Vagina (tissue), 2 donors: ENCODE measurements at regions not wholly inside any gene's neighbourhood (a gene's known extent, or its start where the extent isn't known, plus 50 kb on each side); places are given as distances from the start of the nearest gene placed in this dataset.

Experiments used
- DNase-seq, 2 donors: peaks; one replicate each; pipeline ENCODE4 v3.0.0-alpha.2; 2017; ENCODE audit errors: extremely low spot score in 2 of 2
- H3K27ac ChIP-seq: fragments of 200-600 bp; sonication (generic); one replicate; pipeline ENCODE4 v1.5.1; 2019
- H3K27me3 ChIP-seq: fragments of 200-600 bp; sonication (generic); one replicate; pipeline ENCODE4 v1.5.1; 2019
- H3K36me3 ChIP-seq, 2 donors: fragments of 200-600 bp; sonication (generic); one replicate each; pipeline ENCODE4 v1.5.1; 2017 to 2019
- H3K4me1 ChIP-seq: fragments of 200-600 bp; sonication (generic); one replicate; pipeline ENCODE4 v1.5.1; 2019
- H3K4me3 ChIP-seq, 2 donors: fragments of 200-600 bp; sonication (generic); 1 replicate in 1 of 2; 2 replicates in 1 of 2; pipeline ENCODE4 v1.5.1; 2016 to 2019
- H3K9me3 ChIP-seq: fragments of 200-600 bp; sonication (generic); one replicate; pipeline ENCODE4 v1.5.1; 2019
- POLR2A ChIP-seq, 2 donors: fragments of 450-650 bp; IDR thresholded peaks; one replicate each; pipeline ENCODE4 v1.6.1; 2017; ENCODE audit warnings: antibody characterized with exemption in 2 of 2, mild to moderate bottlenecking in 2 of 2, moderate library complexity in 2 of 2
- POLR2AphosphoS5 ChIP-seq, 2 donors: sonication (generic); formaldehyde crosslinking; IDR thresholded peaks; one replicate each; pipeline ENCODE4 v1.9.0; 2017; ENCODE audit warnings: antibody characterized with exemption in 2 of 2, mild to moderate bottlenecking in 2 of 2, low read depth in 1 of 2; ENCODE audit not compliant: insufficient read depth in 1 of 2
- intact Hi-C: fragments of 100-400 bp; cut with DNase I; formaldehyde crosslinking; loops from one replicate; pipeline ENCODE4 v1.15.1; 2023
- TF ChIP-seq, protein P1 (sequence below), 3 experiments: fragments of 450-650 bp in 2 of 3; fragments of 200-600 bp in 1 of 3; sonication (generic) in 1 of 3; IDR thresholded peaks; one replicate each; pipeline ENCODE4 v1.5.1; 2017 to 2019; ENCODE audit warnings: antibody characterized with exemption in 3 of 3, mild to moderate bottlenecking in 2 of 3, moderate library complexity in 2 of 3

DNA sequence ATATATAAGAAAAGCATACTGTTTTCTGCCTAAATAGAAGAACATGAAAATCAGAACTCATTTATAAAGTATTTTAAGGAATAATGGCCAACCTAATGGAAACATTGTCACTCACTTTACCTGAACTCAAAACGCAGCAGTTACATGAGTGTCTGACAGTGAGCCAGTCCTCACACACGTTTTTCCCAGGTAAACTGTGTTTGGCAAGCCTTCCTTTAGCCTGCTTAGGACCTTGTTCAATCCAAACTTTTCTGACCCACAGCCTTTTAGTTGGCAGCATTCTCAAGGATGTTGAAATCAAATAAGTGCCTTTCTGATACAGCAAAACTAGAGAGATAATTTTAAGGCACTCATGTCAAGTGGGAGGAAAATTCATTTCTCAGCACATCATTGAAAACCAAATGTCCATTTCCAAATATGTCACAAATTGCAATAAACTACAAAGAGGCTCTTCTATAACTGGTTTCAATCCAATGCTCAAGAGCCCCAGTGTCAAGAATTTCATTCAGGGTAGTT, 83.5 kb upstream of the SPDL1 start:
- Histone ChIP-seq H3K4me3 (no peak overlapping the region), H3K9me3 (no peaks in the 10 kb centered on the region), H3K36me3 (no peaks in the 10 kb centered on the region), H3K27ac (no peak overlapping the region), H3K4me1 (peaks cover 3% of the 10 kb centered on the region), H3K27me3 (no peaks in the 10 kb centered on the region)
- no peak for TF ChIP-seq POLR2AphosphoS5 (IDR thresholded peaks at IDR 0.05; ENCODE audit: insufficient read depth in 1 of 2, low read depth in 1 of 2)
- TF ChIP-seq, protein P1, sequence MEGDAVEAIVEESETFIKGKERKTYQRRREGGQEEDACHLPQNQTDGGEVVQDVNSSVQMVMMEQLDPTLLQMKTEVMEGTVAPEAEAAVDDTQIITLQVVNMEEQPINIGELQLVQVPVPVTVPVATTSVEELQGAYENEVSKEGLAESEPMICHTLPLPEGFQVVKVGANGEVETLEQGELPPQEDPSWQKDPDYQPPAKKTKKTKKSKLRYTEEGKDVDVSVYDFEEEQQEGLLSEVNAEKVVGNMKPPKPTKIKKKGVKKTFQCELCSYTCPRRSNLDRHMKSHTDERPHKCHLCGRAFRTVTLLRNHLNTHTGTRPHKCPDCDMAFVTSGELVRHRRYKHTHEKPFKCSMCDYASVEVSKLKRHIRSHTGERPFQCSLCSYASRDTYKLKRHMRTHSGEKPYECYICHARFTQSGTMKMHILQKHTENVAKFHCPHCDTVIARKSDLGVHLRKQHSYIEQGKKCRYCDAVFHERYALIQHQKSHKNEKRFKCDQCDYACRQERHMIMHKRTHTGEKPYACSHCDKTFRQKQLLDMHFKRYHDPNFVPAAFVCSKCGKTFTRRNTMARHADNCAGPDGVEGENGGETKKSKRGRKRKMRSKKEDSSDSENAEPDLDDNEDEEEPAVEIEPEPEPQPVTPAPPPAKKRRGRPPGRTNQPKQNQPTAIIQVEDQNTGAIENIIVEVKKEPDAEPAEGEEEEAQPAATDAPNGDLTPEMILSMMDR (IDR thresholded peaks at IDR 0.05), result no peak
- no peak for TF ChIP-seq POLR2A (IDR thresholded peaks at IDR 0.05)
- no peak for DNase-seq
- intact Hi-C loops, result no loop called here

DNA sequence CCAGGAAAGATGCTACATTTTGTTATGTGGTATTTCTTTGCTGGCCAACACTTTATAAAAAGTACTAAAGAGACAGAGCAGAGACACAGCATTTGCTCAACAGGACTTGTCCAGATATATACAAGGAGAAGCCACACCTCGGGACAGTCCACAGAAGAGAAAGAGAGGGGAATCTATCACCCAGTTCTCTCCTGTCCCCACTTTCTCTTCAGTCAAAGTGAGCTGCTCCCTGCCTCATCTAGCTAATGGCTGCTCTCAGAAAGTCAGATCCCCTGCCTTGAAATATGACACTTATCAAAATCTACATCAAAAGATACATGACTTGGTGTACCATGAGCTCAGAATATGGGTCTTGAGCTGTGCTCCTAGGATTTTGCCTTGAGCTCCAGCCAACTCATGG, 86.7 kb upstream of the SPDL1 start:
- Histone ChIP-seq H3K27me3 (no peaks in the 10 kb centered on the region), H3K4me3 (no peak overlapping the region), H3K36me3 (no peaks in the 10 kb centered on the region), H3K9me3 (no peaks in the 10 kb centered on the region), H3K4me1 (peaks cover 11% of the 10 kb centered on the region), H3K27ac (no peak overlapping the region)
- intact Hi-C loops, result no loop called here
- DNase-seq, result no peak
- TF ChIP-seq, protein P1 (IDR thresholded peaks at IDR 0.05), result no peak
- no peak for TF ChIP-seq POLR2A (IDR thresholded peaks at IDR 0.05)
- TF ChIP-seq POLR2AphosphoS5 (IDR thresholded peaks at IDR 0.05; ENCODE audit: insufficient read depth in 1 of 2, low read depth in 1 of 2), result no peak

DNA sequence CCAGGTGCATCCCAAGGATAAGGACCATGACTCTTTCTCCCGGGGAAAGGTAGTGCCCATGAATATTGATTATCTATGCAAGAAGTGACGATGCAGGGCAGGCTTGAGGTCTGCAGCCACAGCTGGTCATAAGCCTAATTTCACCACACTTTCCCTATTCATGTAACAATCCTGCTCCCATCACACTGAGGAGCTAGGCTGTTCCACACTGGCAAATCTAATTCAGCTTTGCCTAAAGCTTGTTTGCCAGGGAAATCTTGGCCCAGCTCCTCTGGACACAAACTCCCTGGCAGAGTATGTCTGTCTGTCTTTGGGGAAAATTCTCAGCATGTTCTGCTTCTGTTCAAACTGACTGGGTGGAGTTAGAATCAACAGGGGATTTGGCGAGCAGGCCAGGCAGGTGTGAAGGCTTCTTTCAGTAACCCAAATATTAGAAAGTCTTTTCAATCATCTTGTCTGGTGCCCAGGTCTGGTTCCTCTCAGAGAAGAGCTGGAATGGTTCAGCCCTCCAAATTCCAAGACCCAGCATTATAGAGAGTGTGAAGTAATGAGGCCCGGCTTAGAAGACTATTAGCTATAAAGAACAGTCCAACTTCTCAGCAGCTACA, 88.5 kb upstream of the SPDL1 start:
- no peak for DNase-seq
- Histone ChIP-seq H3K9me3 (no peaks in the 10 kb centered on the region), H3K4me1 (peaks cover 11% of the 10 kb centered on the region), H3K27ac (no peak overlapping the region), H3K36me3 (no peaks in the 10 kb centered on the region), H3K27me3 (no peaks in the 10 kb centered on the region), H3K4me3 (no peak overlapping the region)
- TF ChIP-seq POLR2AphosphoS5 (IDR thresholded peaks at IDR 0.05; ENCODE audit: insufficient read depth in 1 of 2, low read depth in 1 of 2) (no peak), POLR2A (IDR thresholded peaks at IDR 0.05) (no peak)
- TF ChIP-seq, protein P1 (IDR thresholded peaks at IDR 0.05), result no peak
- intact Hi-C loops, result no loop called here

DNA sequence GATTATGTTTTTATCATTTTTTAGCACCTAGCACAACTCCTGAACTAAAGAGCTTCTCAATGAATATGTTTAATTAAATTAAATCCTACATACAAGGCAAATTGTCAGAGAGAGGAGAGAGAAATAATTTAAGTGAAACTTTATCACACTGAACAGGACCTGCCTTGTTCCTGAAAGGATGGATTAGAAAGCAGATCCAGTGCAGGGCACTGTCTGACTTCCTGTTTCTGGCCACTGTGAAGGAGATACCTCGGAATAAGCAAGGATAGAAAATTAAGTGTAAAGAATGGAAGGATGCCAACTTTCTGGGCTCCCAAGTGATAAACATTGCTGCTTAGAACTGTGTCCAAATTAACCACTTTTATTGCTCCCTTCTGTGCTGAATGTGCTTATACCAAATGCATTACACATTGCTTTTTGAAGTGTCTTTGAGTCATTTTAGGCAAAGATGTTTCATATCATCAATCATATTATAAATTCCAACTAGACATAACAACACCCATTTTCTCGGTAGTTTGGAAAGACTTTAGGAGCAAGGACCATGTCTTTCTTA, 89.1 kb upstream of the SPDL1 start:
- Histone ChIP-seq H3K4me3 (no peak overlapping the region), H3K27ac (no peak overlapping the region), H3K27me3 (no peaks in the 10 kb centered on the region), H3K9me3 (no peaks in the 10 kb centered on the region), H3K36me3 (no peaks in the 10 kb centered on the region), H3K4me1 (peaks cover 11% of the 10 kb centered on the region)
- no peak for DNase-seq
- intact Hi-C loops, result no loop called here
- TF ChIP-seq POLR2AphosphoS5 (IDR thresholded peaks at IDR 0.05; ENCODE audit: insufficient read depth in 1 of 2, low read depth in 1 of 2) (no peak), POLR2A (IDR thresholded peaks at IDR 0.05) (no peak)
- TF ChIP-seq, protein P1 (IDR thresholded peaks at IDR 0.05), result no peak

DNA sequence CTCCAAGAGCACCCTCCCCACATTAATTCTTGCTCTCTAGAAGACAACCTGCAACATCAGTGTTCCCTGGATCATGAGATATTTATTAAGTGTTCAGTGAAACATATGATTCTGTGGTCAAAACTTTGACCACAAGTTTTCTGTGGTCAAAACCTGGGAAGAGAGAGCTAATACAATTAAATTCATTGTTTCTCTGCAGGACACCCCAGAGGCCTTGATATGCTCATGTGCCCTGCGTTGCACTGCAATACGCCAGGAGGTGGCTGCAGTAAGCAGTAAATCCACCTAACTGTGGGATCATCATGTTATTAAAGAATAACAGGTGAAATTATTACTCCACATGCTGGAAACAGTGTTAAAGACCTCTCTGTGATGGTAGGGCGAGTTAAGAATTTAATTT, 109.3 kb upstream of the SPDL1 start:
- Histone ChIP-seq H3K9me3 (no peaks in the 10 kb centered on the region), H3K36me3 (no peaks in the 10 kb centered on the region), H3K4me3 (no peak overlapping the region), H3K27me3 (no peaks in the 10 kb centered on the region), H3K4me1 (no peaks in the 10 kb centered on the region), H3K27ac (no peak overlapping the region)
- DNase-seq, result no peak
- intact Hi-C loops, result no loop called here
- TF ChIP-seq, protein P1 (IDR thresholded peaks at IDR 0.05), result no peak
- TF ChIP-seq POLR2A (IDR thresholded peaks at IDR 0.05) (no peak), POLR2AphosphoS5 (IDR thresholded peaks at IDR 0.05; ENCODE audit: insufficient read depth in 1 of 2, low read depth in 1 of 2) (no peak)
